G401.6 (cell line): ENCODE measurements at regions not wholly inside any gene's neighbourhood (a gene's known extent, or its start where the extent isn't known, plus 50 kb on each side); places are given as distances from the start of the nearest gene placed in this dataset.

ENCODE experiments used
- FAIRE-seq: peaks from 2 replicates; lab custom pipeline; 2012; peaks lifted over from hg19 to GRCh38; lab: Jason Lieb, UNC

DNA sequence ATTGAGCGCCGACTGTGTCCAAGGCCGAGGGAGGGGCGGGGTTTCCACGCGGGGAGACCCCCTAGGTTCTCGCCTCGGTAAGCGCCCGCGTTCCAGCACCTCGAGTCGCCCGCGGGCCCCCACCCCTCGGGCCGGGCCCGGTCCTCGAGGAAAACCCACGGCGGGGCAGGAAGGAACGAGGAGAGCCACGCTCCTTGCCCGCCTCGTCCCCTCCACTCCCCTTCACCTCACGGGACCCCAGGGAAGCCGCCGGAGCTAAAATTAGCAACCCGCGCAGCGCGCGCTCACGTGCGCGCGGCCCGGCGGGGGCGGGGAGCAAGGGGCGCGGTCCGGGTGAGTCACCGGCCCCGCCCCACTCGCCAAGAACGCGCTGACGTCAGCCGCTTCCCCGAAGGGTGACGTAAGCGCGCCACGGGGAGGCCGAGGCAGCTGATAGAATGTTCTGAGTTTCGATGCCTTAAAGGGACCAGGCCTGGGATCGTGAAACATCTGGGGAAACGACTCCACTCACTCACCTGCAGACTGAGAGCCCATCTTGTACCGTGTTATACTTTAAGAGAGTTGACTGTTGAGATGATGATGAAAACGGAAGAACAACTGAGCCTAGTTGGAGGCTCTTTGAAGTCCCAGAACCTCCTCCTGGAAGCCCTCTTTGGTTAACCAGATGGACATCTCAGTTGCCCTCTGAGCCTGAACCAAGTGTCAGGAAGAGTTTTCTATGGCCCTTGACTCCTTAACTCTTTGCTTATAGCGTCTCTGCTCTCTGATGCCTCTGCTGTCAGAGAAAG, 49.7 kb upstream of the ATF3 start:
- FAIRE-seq: no peak
